PC-3 (cell line): ENCODE measurements at regions not wholly inside any gene's neighbourhood (a gene's known extent, or its start where the extent isn't known, plus 50 kb on each side); places are given as distances from the start of the nearest gene placed in this dataset.
A peak's percentile ranks its signal among the peaks of the same experiment; 100 is the strongest.

Experiments
- ATAC-seq: fragments of 200-7000 bp; cut with Tn5 transposase; 2 replicates; pipeline ENCODE4 v1.9.1; 2020; ENCODE audit warnings: mild to moderate bottlenecking, moderate library complexity
- BruUV-seq: library from RNA; stranded (reverse); fragments of 400-500 nt; replicated peaks from 2 replicates; lab custom pipeline; 2021; lab: Mats Ljungman, UMichigan
- CTCF ChIA-PET: fragments of 300-600 bp; sonication (Branson Sonifier 250); formaldehyde crosslinking; loops from one replicate; lab custom pipeline; 2022; ENCODE audit warnings: antibody characterized with exemption; lab: Charles Lee
- POLR2A ChIA-PET: fragments of 300-600 bp; sonication (Branson Sonifier 250); formaldehyde crosslinking; loops from one replicate; lab custom pipeline; 2022; ENCODE audit warnings: antibody characterized with exemption; ENCODE audit not compliant: unreplicated experiment; lab: Charles Lee
- DNase-seq: peaks from one replicate; pipeline ENCODE4 v3.0.0-alpha.2; 2015
- H2AFZ ChIP-seq: fragments of 300-600 bp; sonication (generic); 2 replicates; pipeline ENCODE4 v1.6.0; 2016; ENCODE audit warnings: antibody characterized with exemption, low read length
- H3F3A ChIP-seq: fragments of 300-600 bp; sonication (generic); one replicate; pipeline ENCODE4 v1.6.0; 2017; ENCODE audit warnings: antibody characterized with exemption, low read length, control low read depth, mild to moderate bottlenecking; ENCODE audit not compliant: unreplicated experiment
- H3K27ac ChIP-seq: fragments of 300-600 bp; sonication (generic); 2 replicates; pipeline ENCODE4 v1.5.1; 2016; ENCODE audit warnings: mild to moderate bottlenecking, low read length
- H3K27me3 ChIP-seq: fragments of 300-600 bp; sonication (generic); 2 replicates; pipeline ENCODE4 v1.6.1; 2016; ENCODE audit warnings: low read length, mixed read lengths
- H3K36me3 ChIP-seq: fragments of 300-600 bp; sonication (generic); 2 replicates; pipeline ENCODE4 v1.6.1; 2016; ENCODE audit warnings: low read depth, mixed run types, low read length, mixed read lengths
- H3K4me1 ChIP-seq: fragments of 300-600 bp; sonication (generic); 2 replicates; pipeline ENCODE4 v1.5.1; 2016; ENCODE audit warnings: low read length; ENCODE audit not compliant: insufficient read depth
- H3K4me2 ChIP-seq: fragments of 300-600 bp; sonication (generic); 2 replicates; pipeline ENCODE4 v1.6.0; 2016; ENCODE audit warnings: low read length
- H3K4me3 ChIP-seq: fragments of 300-600 bp; sonication (generic); 2 replicates; pipeline ENCODE4 v1.5.1; 2016; ENCODE audit warnings: mild to moderate bottlenecking, low read length, mixed read lengths
- H3K79me2 ChIP-seq: fragments of 300-600 bp; sonication (generic); 2 replicates; pipeline ENCODE4 v1.6.1; 2017; ENCODE audit warnings: low read length, mixed read lengths
- H3K9ac ChIP-seq: fragments of 300-600 bp; sonication (generic); 2 replicates; pipeline ENCODE4 v1.6.0; 2016; ENCODE audit warnings: mild to moderate bottlenecking, low read length
- H3K9me2 ChIP-seq: fragments of 300-600 bp; sonication (generic); replicated peaks from 2 replicates; pipeline ENCODE4 v1.6.1; 2016; ENCODE audit warnings: mixed run types, low read length, mixed read lengths
- H3K9me3 ChIP-seq: fragments of 300-600 bp; sonication (generic); 2 replicates; pipeline ENCODE4 v1.6.1; 2016; ENCODE audit warnings: low read length, mixed read lengths
- H4K20me1 ChIP-seq: fragments of 300-600 bp; sonication (generic); 2 replicates; pipeline ENCODE4 v1.6.1; 2016; ENCODE audit warnings: low read length, mixed read lengths
- EZH2 ChIP-seq: fragments of 300-600 bp; sonication (generic); IDR thresholded peaks from one replicate; pipeline ENCODE4 v1.6.1; 2017; ENCODE audit warnings: antibody characterized with exemption, mild to moderate bottlenecking, low read length; ENCODE audit not compliant: unreplicated experiment
- EZH2phosphoT487 ChIP-seq: fragments of 300-600 bp; sonication (generic); IDR thresholded peaks from 2 replicates; pipeline ENCODE4 v1.6.1; 2018; ENCODE audit warnings: mild to moderate bottlenecking, antibody characterized with exemption, low read length, borderline replicate concordance
- intact Hi-C: fragments of 100-400 bp; cut with micrococcal nuclease; formaldehyde crosslinking; loops from 2 replicates; pipeline ENCODE4 v1.9.0; 2023
- TF ChIP-seq, protein P1 (sequence below): fragments of 300-600 bp; sonication (generic); conservative IDR thresholded peaks from 2 replicates; pipeline ENCODE4 v1.5.1; 2017; ENCODE audit warnings: antibody characterized with exemption, low read depth, mild to moderate bottlenecking, low read length

DNA sequence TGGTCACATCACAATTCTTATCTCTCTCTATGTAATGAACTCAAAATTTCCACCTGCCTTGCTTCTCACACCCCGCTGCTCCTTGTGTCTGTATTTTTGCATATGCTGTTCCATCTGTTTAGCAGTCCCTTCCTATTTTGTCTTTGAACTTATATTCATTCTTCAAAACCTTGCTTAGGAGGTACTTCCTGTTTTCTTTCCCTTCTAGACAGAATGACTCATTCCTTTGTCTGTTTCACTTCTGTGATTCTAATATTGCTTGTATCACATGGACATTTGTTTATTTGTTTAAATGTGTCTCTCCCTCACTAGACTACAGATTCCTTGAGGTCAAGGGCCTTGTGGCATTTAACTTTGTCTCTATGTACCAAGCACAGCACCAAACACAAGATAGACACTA lies 424.2 kb downstream of the ETNK1 start:
- intact Hi-C loops, result no loop called here
- no peaks in the 10 kb centered on the region for H3K4me1 ChIP-seq
- H3K79me2 ChIP-seq, result no peaks in the 10 kb centered on the region
- H3K4me2 ChIP-seq, result no peak overlapping the region
- H3F3A ChIP-seq, result no peaks in the 10 kb centered on the region
- TF ChIP-seq EZH2phosphoT487, result no peak
- TF ChIP-seq EZH2, result no peak
- TF ChIP-seq, protein P1, sequence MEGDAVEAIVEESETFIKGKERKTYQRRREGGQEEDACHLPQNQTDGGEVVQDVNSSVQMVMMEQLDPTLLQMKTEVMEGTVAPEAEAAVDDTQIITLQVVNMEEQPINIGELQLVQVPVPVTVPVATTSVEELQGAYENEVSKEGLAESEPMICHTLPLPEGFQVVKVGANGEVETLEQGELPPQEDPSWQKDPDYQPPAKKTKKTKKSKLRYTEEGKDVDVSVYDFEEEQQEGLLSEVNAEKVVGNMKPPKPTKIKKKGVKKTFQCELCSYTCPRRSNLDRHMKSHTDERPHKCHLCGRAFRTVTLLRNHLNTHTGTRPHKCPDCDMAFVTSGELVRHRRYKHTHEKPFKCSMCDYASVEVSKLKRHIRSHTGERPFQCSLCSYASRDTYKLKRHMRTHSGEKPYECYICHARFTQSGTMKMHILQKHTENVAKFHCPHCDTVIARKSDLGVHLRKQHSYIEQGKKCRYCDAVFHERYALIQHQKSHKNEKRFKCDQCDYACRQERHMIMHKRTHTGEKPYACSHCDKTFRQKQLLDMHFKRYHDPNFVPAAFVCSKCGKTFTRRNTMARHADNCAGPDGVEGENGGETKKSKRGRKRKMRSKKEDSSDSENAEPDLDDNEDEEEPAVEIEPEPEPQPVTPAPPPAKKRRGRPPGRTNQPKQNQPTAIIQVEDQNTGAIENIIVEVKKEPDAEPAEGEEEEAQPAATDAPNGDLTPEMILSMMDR, result no peak
- no peaks in the 10 kb centered on the region for H4K20me1 ChIP-seq
- H3K9me3 ChIP-seq, result no peaks in the 10 kb centered on the region
- H3K27me3 ChIP-seq, result no peaks in the 10 kb centered on the region
- no peak overlapping the region for H3K9ac ChIP-seq
- H3K4me3 ChIP-seq, result no peak overlapping the region
- H3K9me2 ChIP-seq, result no peaks in the 10 kb centered on the region
- H2AFZ ChIP-seq, result no peak overlapping the region
- ChIA-PET POLR2A (no interaction called here), CTCF (no interaction called here)
- no peak overlapping the region for H3K27ac ChIP-seq
- no peaks in the 10 kb centered on the region for H3K36me3 ChIP-seq
- BruUV-seq, result no TSS peak
- DNase-seq, result no peak
- no peak for ATAC-seq

GRCh38 chr12:23055004-23055403 lies 430.0 kb downstream of the ETNK1 start:
- H4K20me1 ChIP-seq, result no peaks in the 10 kb centered on the region
- TF ChIP-seq, protein P1, result peak; percentile 47; the same call in 1 of the 2 replicates
- TF ChIP-seq EZH2 (no peak), EZH2phosphoT487 (no peak)
- DNase-seq (peak; percentile 23), ATAC-seq (no peak)
- no peak overlapping the region for H3K4me2 ChIP-seq
- no peaks in the 10 kb centered on the region for H3K27me3 ChIP-seq
- no peaks in the 10 kb centered on the region for H3F3A ChIP-seq
- ChIA-PET POLR2A (no interaction called here), CTCF (no interaction called here)
- no peak overlapping the region for H2AFZ ChIP-seq
- no peak overlapping the region for H3K9ac ChIP-seq
- H3K4me3 ChIP-seq, result no peak overlapping the region
- no peaks in the 10 kb centered on the region for H3K4me1 ChIP-seq
- no TSS peak for BruUV-seq
- no peaks in the 10 kb centered on the region for H3K79me2 ChIP-seq
- no peaks in the 10 kb centered on the region for H3K9me3 ChIP-seq
- no peak overlapping the region for H3K27ac ChIP-seq
- H3K36me3 ChIP-seq, result no peaks in the 10 kb centered on the region
- no peaks in the 10 kb centered on the region for H3K9me2 ChIP-seq
- intact Hi-C loops, result no loop called here

GRCh38 chr12:23057571-23057970 lies 432.6 kb downstream of the ETNK1 start:
- ATAC-seq (no peak), DNase-seq (no peak)
- BruUV-seq, result no TSS peak
- H3K4me1 ChIP-seq, result no peaks in the 10 kb centered on the region
- TF ChIP-seq, protein P1, result no peak
- TF ChIP-seq EZH2 (no peak), EZH2phosphoT487 (no peak)
- H2AFZ ChIP-seq, result no peak overlapping the region
- H3K79me2 ChIP-seq, result no peaks in the 10 kb centered on the region
- no peaks in the 10 kb centered on the region for H3K9me2 ChIP-seq
- H3K36me3 ChIP-seq, result no peaks in the 10 kb centered on the region
- H4K20me1 ChIP-seq, result no peaks in the 10 kb centered on the region
- H3K4me3 ChIP-seq, result no peak overlapping the region
- H3K27me3 ChIP-seq, result no peaks in the 10 kb centered on the region
- H3F3A ChIP-seq, result no peaks in the 10 kb centered on the region
- CTCF ChIA-PET, result no interaction called here
- intact Hi-C loops, result no loop called here
- POLR2A ChIA-PET, result no interaction called here
- H3K4me2 ChIP-seq, result no peak overlapping the region
- H3K9ac ChIP-seq, result no peak overlapping the region
- H3K9me3 ChIP-seq, result no peaks in the 10 kb centered on the region
- no peak overlapping the region for H3K27ac ChIP-seq
